Stomach smooth muscle (tissue), 2 donors: ENCODE measurements at regions not wholly inside any gene's neighbourhood (a gene's known extent, or its start where the extent isn't known, plus 50 kb on each side); places are given as distances from the start of the nearest gene placed in this dataset.
"Not testable (repeated sequence)": the region's sequence is repeated elsewhere in the genome, so short reads cannot be mapped to it uniquely, and the experiment has no call there.

Source experiments
- H3K27ac ChIP-seq: one replicate; pipeline ENCODE4 v1.7.0; 2013; ENCODE audit warnings: mild to moderate bottlenecking, low read length, inconsistent platforms
- H3K27me3 ChIP-seq, 2 donors: one replicate each; pipeline ENCODE4 v1.7.0; 2013; ENCODE audit warnings: low read length in 2 of 2; ENCODE audit not compliant: insufficient read depth in 2 of 2, control insufficient read depth in 1 of 2
- H3K36me3 ChIP-seq, 2 donors: one replicate each; pipeline ENCODE4 v1.7.0; 2013; ENCODE audit warnings: low read length in 2 of 2; ENCODE audit not compliant: control insufficient read depth in 2 of 2, insufficient read depth in 2 of 2
- H3K4me1 ChIP-seq: one replicate; pipeline ENCODE4 v1.7.0; 2013; ENCODE audit warnings: low read length; ENCODE audit not compliant: control insufficient read depth, insufficient read depth
- H3K4me3 ChIP-seq, 2 donors: one replicate each; pipeline ENCODE4 v1.7.0; 2013; ENCODE audit warnings: low read length in 2 of 2
- H3K9ac ChIP-seq, 2 donors: one replicate each; pipeline ENCODE4 v1.7.0; 2013; ENCODE audit warnings: low read length in 2 of 2, mild to moderate bottlenecking in 1 of 2
- H3K9me3 ChIP-seq, 2 donors: one replicate each; pipeline ENCODE4 v1.7.0; 2013; ENCODE audit warnings: low read length in 2 of 2; ENCODE audit not compliant: control insufficient read depth in 2 of 2
- donor health status: healthy.
- donor health status: Pancreatic carcinoma.

GRCh38 chr16:87152221-87152755, 164.9 kb downstream of the C16orf95 start:
- peaks cover 3 to 4% of the 10 kb centered on the region in 2 donors for H3K9me3 ChIP-seq
- no peaks in the 10 kb centered on the region for H3K4me1 ChIP-seq
- no peak overlapping the region for H3K9ac ChIP-seq
- H3K36me3 ChIP-seq, result no peaks in the 10 kb centered on the region
- peaks cover 0 to 4% of the 10 kb centered on the region in 2 donors for H3K27me3 ChIP-seq
- no peak overlapping the region for H3K4me3 ChIP-seq
- H3K27ac ChIP-seq, result no peak overlapping the region

GRCh38 chr16:87153326-87153725, 163.9 kb downstream of the C16orf95 start:
- Histone ChIP-seq H3K4me1 (no peaks in the 10 kb centered on the region), H3K9me3 (peaks cover 3 to 4% of the 10 kb centered on the region in 2 donors), H3K9ac (no peak overlapping the region), H3K27me3 (peaks cover 0 to 4% of the 10 kb centered on the region in 2 donors), H3K4me3 (no peak overlapping the region), H3K27ac (no peak overlapping the region), H3K36me3 (no peaks in the 10 kb centered on the region)

GRCh38 chr16:87155315-87155714, 161.9 kb downstream of the C16orf95 start:
- not testable (repeated sequence) for H3K27me3 ChIP-seq, H3K9me3 ChIP-seq, H3K9ac ChIP-seq, H3K4me3 ChIP-seq, H3K27ac ChIP-seq, H3K36me3 ChIP-seq, H3K4me1 ChIP-seq

- Histone ChIP-seq H3K36me3 (no peaks in the 10 kb centered on the region), H3K27ac (no peak overlapping the region), H3K4me1 (no peaks in the 10 kb centered on the region), H3K9me3 (no peaks in the 10 kb centered on the region), H3K27me3 (peaks cover 5 to 6% of the 10 kb centered on the region in 2 donors), H3K4me3 (no peak overlapping the region), H3K9ac (no peak overlapping the region)
These were observed 161.0 kb downstream of the C16orf95 start for GRCh38 chr16:87156195-87156594.

- Histone ChIP-seq H3K27ac (no peak overlapping the region), H3K27me3 (peaks cover 5 to 7% of the 10 kb centered on the region in 2 donors), H3K9me3 (no peaks in the 10 kb centered on the region), H3K36me3 (no peaks in the 10 kb centered on the region), H3K4me1 (no peaks in the 10 kb centered on the region), H3K9ac (no peak overlapping the region), H3K4me3 (no peak overlapping the region)
These were observed 157.0 kb downstream of the C16orf95 start for GRCh38 chr16:87160234-87160636.

- no peak overlapping the region for H3K9ac ChIP-seq
- no peaks in the 10 kb centered on the region for H3K9me3 ChIP-seq
- no peak overlapping the region for H3K4me3 ChIP-seq
- H3K4me1 ChIP-seq, result no peaks in the 10 kb centered on the region
- peaks cover 5 to 8% of the 10 kb centered on the region in 2 donors for H3K27me3 ChIP-seq
- no peaks in the 10 kb centered on the region for H3K36me3 ChIP-seq
- H3K27ac ChIP-seq, result no peak overlapping the region
These were observed 156.4 kb downstream of the C16orf95 start for GRCh38 chr16:87160701-87161337.

- not testable (repeated sequence) for H3K27ac ChIP-seq, H3K27me3 ChIP-seq, H3K4me3 ChIP-seq, H3K36me3 ChIP-seq, H3K4me1 ChIP-seq, H3K9ac ChIP-seq, H3K9me3 ChIP-seq
These were observed 155.8 kb downstream of the C16orf95 start for GRCh38 chr16:87161410-87161809.

- Histone ChIP-seq H3K36me3 (no peaks in the 10 kb centered on the region), H3K9ac (no peak overlapping the region), H3K9me3 (peaks cover 0 to under 1% of the 10 kb centered on the region in 2 donors), H3K27ac (no peak overlapping the region), H3K4me1 (no peaks in the 10 kb centered on the region), H3K4me3 (no peak overlapping the region), H3K27me3 (peaks cover 5 to 6% of the 10 kb centered on the region in 2 donors)
These were observed 155.1 kb downstream of the C16orf95 start for GRCh38 chr16:87161822-87162676.

GRCh38 chr16:87162799-87163198, 154.4 kb downstream of the C16orf95 start:
- not testable (repeated sequence) for H3K9ac ChIP-seq, H3K27me3 ChIP-seq, H3K4me3 ChIP-seq, H3K4me1 ChIP-seq, H3K27ac ChIP-seq, H3K9me3 ChIP-seq, H3K36me3 ChIP-seq

- Histone ChIP-seq H3K27me3 (peaks cover 5 to 6% of the 10 kb centered on the region in 2 donors), H3K4me3 (no peak overlapping the region), H3K36me3 (no peaks in the 10 kb centered on the region), H3K4me1 (no peaks in the 10 kb centered on the region), H3K27ac (no peak overlapping the region), H3K9me3 (peaks cover 0 to 7% of the 10 kb centered on the region in 2 donors), H3K9ac (no peak overlapping the region)
These were observed 153.6 kb downstream of the C16orf95 start for GRCh38 chr16:87163637-87164036.

- Histone ChIP-seq H3K9ac (no peak overlapping the region), H3K27me3 (peaks cover 3 to 6% of the 10 kb centered on the region in 2 donors)
These were observed 152.0 kb downstream of the C16orf95 start for GRCh38 chr16:87165151-87165550.

More at GRCh38 chr16:87165151-87165550, 152.0 kb downstream of the C16orf95 start:
- Histone ChIP-seq H3K4me3 (no peak overlapping the region), H3K9me3 (peaks cover 0 to 7% of the 10 kb centered on the region in 2 donors), H3K36me3 (no peaks in the 10 kb centered on the region), H3K4me1 (no peaks in the 10 kb centered on the region), H3K27ac (no peak overlapping the region)
